PC-3 (cell line): ENCODE measurements at regions not wholly inside any gene's neighbourhood (a gene's known extent, or its start where the extent isn't known, plus 50 kb on each side); places are given as distances from the start of the nearest gene placed in this dataset.

Source experiments
- EZH2 ChIP-seq: fragments of 300-600 bp; sonication (generic); IDR thresholded peaks from one replicate; pipeline ENCODE4 v1.6.1; 2017; ENCODE audit warnings: antibody characterized with exemption, mild to moderate bottlenecking, low read length; ENCODE audit not compliant: unreplicated experiment
- TF ChIP-seq, protein P1 (sequence below): fragments of 300-600 bp; sonication (generic); conservative IDR thresholded peaks from 2 replicates; pipeline ENCODE4 v1.5.1; 2017; ENCODE audit warnings: antibody characterized with exemption, low read depth, mild to moderate bottlenecking, low read length

DNA sequence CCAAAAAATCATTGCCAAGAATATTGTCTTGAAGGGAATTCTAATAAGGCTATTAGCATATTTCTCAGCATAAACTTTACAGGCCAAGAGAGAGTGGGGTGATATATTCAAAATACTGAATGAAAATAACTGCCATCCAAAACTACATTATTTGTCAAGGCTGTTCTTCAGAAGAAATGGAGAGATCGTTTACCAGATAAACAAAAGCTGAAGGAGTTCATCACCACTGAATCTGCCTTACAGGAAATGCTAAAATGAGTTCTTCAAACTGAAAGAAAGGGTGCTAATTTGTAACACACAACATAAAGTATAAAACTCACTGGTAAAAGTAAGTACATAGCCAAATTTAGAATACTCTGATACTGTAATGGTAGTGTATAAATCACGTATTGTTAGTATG is 517.0 kb downstream of the TENT5A start:
- TF ChIP-seq, protein P1, sequence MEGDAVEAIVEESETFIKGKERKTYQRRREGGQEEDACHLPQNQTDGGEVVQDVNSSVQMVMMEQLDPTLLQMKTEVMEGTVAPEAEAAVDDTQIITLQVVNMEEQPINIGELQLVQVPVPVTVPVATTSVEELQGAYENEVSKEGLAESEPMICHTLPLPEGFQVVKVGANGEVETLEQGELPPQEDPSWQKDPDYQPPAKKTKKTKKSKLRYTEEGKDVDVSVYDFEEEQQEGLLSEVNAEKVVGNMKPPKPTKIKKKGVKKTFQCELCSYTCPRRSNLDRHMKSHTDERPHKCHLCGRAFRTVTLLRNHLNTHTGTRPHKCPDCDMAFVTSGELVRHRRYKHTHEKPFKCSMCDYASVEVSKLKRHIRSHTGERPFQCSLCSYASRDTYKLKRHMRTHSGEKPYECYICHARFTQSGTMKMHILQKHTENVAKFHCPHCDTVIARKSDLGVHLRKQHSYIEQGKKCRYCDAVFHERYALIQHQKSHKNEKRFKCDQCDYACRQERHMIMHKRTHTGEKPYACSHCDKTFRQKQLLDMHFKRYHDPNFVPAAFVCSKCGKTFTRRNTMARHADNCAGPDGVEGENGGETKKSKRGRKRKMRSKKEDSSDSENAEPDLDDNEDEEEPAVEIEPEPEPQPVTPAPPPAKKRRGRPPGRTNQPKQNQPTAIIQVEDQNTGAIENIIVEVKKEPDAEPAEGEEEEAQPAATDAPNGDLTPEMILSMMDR: no peak
- no peak for TF ChIP-seq EZH2
